ENCODE measurements at regions not wholly inside any gene's neighbourhood (a gene's known extent, or its start where the extent isn't known, plus 50 kb on each side); places are given as distances from the start of the nearest gene placed in this dataset.

DNA sequence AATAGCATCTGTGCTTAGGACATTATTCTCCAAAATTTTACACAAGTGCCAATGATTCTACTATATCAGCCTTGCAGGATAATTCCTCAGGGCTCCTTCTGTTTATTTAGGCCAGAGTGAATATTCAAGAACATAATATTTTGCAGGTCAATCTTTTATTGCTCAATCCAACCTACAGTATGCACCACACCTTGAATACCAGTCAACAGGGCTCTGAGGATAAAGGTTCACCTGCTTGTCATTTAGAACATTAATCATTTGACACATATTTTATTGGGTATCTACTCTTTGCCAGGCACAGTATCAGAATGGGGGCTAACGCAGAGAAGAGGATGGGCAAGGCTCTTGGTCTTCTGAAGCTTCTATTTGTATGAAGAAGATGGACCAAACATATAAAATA lies 66.2 kb upstream of the SHISA3 start:
- no peak for DNase-seq (ENCODE audit: low read depth)

DNA sequence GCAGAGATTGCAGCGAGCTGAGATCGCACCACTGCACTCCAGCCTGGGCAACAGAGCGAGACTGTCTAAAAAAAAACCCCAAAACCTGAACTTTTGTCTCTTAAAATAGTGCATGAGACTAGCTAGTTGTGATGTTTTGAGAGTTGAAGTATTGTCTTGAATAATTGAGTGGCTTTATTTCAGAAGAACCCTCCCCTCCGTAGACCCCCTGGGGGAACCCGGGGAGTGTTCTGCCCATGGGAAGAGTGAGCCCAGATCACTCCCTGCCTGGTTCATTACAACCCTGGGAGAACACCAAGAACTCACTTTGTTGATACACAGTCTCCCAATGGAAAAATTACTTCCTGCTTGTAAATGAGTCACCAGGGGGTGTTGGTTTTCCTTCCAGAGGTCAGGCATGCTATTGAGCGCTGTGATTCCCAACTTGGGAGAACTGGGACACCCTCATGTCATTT lies 65.3 kb upstream of the SHISA3 start:
- DNase-seq (ENCODE audit: low read depth) = peak; percentile 36

DNA sequence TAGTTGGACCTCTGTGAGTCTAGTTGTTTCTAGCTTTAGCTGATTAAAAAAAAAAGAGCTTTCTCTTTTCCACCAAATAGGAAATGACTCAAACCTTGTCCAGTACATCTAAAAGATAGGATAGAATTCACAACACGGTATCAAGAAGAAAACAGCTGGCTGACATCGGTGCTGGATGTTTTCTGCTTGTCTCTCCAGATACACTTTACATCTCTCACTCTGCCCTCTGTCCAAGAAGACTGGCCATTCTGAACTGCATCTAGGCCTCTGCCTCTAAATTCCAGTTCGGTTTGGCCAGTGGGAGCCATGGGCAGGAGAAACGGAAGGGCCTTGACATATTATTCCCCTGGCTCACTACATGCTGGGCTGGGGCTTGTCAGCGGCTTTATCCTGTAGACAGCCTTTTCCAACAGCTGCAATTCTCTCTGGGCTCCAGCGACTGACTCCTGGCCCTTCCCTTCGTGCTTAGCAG lies 57.3 kb upstream of the SHISA3 start:
- peak; percentile 1 for DNase-seq (ENCODE audit: low read depth)

DNA sequence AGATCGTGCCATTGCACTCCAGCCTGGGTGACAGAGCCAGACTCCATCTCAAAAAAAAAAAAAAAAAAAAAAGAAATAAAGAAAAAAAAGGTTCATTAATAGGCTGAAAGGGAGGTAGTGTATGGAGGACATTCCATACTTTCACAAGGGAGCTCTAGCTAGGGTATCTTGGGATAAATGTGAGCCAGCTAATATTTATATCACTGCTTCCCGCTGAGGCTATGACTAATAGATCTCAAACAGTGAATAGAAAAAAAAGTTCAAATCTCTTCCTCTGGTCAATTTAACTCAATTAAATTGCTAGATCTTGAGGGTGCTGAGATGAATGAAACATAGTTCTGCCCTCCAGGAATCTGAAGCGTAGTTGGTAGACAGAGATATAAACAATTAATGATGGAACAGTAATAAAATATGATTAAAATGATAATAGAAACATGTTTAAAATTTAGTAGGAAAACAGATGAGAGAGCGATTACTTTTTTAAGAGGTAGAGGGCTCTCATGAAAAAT lies 55.7 kb upstream of the SHISA3 start:
- peak; percentile 3 for DNase-seq (ENCODE audit: low read depth)

DNA sequence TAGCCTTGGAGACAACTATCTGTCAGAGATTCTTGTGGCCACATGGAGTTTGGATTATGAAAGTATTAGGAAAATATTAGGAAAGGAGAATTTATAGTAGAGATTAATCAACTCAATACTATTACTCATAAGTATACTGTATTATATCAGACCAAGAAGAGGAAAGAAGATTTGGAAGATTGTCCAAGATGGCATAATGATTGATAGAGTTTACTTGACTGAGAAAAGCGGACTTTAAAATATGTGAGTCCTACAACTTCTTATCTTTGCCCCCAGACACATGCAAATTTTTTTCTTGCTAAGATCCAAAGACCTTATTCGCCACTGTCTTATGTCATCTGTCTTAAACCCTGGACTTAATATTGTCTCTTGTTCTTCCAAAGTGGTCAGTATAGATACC lies 54.8 kb upstream of the SHISA3 start:
- no peak for DNase-seq (ENCODE audit: low read depth)

DNA sequence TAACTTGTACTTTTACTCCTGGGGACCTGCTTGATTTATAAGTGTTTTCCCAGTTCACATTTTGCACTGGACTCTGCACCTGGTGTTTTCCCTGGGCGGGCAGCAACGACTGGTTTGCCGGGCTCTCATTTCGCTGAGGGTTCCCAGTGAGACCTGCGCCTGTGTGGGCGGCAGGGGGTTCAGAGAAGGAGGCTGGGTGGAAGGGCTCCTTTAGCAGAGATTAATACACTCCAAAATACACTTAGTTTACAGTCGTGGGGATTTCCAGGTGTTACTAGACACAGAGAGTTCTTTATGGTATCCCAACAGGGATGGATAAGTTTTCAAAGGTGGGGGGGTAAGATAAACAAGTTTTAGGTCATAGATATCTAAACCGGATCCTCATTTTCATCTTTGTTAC lies 53.0 kb upstream of the SHISA3 start:
- no peak for DNase-seq (ENCODE audit: low read depth)

DNA sequence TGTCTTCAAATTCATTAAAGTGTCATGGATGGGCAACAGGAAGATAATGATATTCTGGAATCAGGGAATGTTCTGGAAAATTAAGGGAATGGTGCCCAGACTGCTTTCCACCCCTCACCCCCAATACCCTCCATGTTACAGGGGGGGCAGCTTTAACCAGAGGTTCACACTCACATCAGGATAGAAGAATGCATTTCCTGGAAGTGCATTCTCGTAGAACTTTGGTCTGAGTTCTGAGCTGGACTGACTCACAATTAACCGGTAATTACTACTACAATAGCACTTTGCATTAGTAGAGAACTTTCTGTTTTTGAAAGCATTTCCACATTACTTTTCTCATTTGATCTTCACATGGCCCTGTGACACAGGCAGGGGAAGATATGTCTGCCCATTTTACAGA lies 52.5 kb upstream of the SHISA3 start:
- no peak for DNase-seq (ENCODE audit: low read depth)

DNA sequence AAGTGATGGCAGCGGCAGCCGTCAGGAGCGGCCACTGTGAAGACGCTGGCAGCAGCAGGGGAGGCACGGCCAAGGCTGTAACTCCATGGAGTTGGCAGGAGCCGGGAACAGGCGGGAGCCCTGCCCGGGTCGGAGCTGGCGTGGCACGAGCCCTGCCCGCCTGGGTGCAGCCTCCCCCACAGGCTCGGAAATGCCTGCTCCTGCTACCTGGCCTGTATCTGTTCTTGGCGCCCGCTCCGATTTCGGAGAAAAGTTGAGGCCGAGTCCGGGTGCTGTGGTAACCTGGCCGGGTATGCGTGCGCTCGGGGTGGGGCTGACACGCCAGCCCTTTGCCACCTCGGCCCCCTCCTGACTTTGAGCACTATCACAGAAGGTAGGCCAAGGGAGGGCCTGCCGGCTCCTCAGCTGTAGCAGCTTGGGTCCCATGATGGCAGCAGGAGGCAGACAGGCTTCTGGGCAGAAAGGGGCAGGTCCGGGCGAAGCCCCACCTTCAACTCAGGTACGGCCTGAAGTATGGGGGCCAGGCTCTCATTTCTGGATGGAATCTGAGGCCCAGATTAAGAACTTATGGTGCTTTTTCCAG lies 51.2 kb upstream of the SHISA3 start:
- DNase-seq (ENCODE audit: low read depth) = no peak

DNA sequence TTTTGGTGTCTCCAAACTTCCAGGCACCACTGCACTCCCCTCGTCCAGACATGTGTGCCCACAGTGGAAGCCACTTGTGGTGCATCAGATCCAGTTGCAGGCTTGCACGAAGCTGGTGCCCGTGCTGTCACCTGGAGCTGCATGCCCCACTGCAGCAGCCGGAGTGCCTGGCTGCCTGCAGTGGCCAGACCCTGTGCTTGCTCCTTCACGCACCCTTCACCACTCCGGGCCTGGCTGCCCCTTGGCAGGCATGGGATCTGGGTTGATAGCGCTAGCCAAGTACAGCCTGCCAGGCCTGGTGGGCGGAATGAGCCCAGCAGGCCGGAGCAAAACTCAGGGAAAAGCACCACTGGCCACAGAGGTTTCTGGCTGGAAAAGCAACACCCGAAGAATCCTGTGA lies 50.2 kb upstream of the SHISA3 start:
- DNase-seq (ENCODE audit: low read depth) = no peak

Measured in stromal cell of bone marrow (primary cell).